K562 (cell line): ENCODE measurements at regions not wholly inside any gene's neighbourhood (a gene's known extent, or its start where the extent isn't known, plus 50 kb on each side); places are given as distances from the start of the nearest gene placed in this dataset.

Source experiments
- HNRNPLL ChIP-seq: fragments of 200-400 bp; formaldehyde crosslinking; IDR thresholded peaks from 2 replicates; pipeline ENCODE4 v1.6.1; 2017; ENCODE audit warnings: low read length, low read depth, mild to moderate bottlenecking; ENCODE audit not compliant: poor library complexity, severe bottlenecking
- MAFG ChIP-seq: fragments of 450-650 bp; conservative IDR thresholded peaks from 2 replicates; pipeline ENCODE4 v1.6.1; 2016; ENCODE audit warnings: missing genetic modification characterization, missing compliant biosample characterization
- ZNF347 ChIP-seq: fragments of 450-650 bp; formaldehyde crosslinking; IDR thresholded peaks from 2 replicates; pipeline ENCODE4 v1.4.0; 2020; ENCODE audit warnings: low read depth, mild to moderate bottlenecking, moderate library complexity
- ZNF408 ChIP-seq: fragments of 250-450 bp; sonication (Bioruptor Pico); IDR thresholded peaks from 2 replicates; pipeline ENCODE4 v1.4.0; 2020; ENCODE audit warnings: low read depth, mild to moderate bottlenecking, moderate library complexity
- ZNF586 ChIP-seq: fragments of 450-650 bp; formaldehyde crosslinking; conservative IDR thresholded peaks from 2 replicates; pipeline ENCODE4 v1.4.0; 2020; ENCODE audit warnings: mild to moderate bottlenecking, moderate library complexity
- TF ChIP-seq, protein P1 (sequence below), 3 experiments: fragments of 200-800 bp in 1 of 3; fragments of 250-450 bp in 1 of 3; fragments of 450-650 bp in 1 of 3; sonication (Bioruptor Pico) in 1 of 3; sonication (Bioruptor generic) in 1 of 3; formaldehyde crosslinking in 1 of 3; IDR thresholded peaks; 2 replicates each; pipeline versions ENCODE4 v1.6.1 to v1.8.0; 2016 to 2022; ENCODE audit warnings: mild to moderate bottlenecking in 2 of 3, missing genetic modification characterization in 2 of 3, missing compliant biosample characterization in 1 of 3, moderate library complexity in 1 of 3
- TF ChIP-seq, protein P2 (sequence below): sonication (generic); formaldehyde crosslinking; IDR thresholded peaks from 2 replicates; pipeline ENCODE4 v1.8.1; 2022; ENCODE audit warnings: missing genetic modification reagents
- TF ChIP-seq, protein P3 (sequence below): sonication (generic); formaldehyde crosslinking; IDR thresholded peaks from 2 replicates; pipeline ENCODE4 v1.8.1; 2023; ENCODE audit warnings: mild to moderate bottlenecking, missing genetic modification reagents

DNA sequence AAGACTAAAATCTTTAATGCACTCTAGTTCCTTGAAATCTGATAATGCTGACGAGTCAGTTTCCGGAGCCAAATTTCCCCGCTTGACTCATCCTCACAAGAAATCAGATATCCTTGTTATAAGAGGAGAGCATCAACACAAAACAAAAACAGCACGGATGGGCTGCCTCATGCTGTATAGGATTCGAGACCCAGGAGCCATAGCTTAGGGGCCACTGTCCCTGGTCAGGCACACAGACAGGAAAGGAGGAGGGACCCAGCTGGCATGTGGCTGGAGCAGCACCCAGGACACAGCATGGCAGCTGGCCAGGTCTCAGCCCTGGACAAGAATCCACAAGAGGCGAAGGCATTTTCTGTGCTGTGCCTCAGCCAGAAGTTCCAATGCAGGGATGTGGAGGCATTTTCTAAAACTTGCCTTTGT lies 110.2 kb upstream of the SPATA13 start (continued):
- no peak for TF ChIP-seq ZNF408
- TF ChIP-seq ZNF586 (CRISPR knock-in tag): no peak
- TF ChIP-seq ZNF347 (CRISPR knock-in tag): no peak
- TF ChIP-seq HNRNPLL: no peak
- TF ChIP-seq, protein P1, sequence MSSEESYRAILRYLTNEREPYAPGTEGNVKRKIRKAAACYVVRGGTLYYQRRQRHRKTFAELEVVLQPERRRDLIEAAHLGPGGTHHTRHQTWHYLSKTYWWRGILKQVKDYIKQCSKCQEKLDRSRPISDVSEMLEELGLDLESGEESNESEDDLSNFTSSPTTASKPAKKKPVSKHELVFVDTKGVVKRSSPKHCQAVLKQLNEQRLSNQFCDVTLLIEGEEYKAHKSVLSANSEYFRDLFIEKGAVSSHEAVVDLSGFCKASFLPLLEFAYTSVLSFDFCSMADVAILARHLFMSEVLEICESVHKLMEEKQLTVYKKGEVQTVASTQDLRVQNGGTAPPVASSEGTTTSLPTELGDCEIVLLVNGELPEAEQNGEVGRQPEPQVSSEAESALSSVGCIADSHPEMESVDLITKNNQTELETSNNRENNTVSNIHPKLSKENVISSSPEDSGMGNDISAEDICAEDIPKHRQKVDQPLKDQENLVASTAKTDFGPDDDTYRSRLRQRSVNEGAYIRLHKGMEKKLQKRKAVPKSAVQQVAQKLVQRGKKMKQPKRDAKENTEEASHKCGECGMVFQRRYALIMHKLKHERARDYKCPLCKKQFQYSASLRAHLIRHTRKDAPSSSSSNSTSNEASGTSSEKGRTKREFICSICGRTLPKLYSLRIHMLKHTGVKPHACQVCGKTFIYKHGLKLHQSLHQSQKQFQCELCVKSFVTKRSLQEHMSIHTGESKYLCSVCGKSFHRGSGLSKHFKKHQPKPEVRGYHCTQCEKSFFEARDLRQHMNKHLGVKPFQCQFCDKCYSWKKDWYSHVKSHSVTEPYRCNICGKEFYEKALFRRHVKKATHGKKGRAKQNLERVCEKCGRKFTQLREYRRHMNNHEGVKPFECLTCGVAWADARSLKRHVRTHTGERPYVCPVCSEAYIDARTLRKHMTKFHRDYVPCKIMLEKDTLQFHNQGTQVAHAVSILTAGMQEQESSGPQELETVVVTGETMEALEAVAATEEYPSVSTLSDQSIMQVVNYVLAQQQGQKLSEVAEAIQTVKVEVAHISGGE (CRISPR knock-in tag; IDR thresholded peaks at IDR 0.05): no peak
- TF ChIP-seq, protein P2, sequence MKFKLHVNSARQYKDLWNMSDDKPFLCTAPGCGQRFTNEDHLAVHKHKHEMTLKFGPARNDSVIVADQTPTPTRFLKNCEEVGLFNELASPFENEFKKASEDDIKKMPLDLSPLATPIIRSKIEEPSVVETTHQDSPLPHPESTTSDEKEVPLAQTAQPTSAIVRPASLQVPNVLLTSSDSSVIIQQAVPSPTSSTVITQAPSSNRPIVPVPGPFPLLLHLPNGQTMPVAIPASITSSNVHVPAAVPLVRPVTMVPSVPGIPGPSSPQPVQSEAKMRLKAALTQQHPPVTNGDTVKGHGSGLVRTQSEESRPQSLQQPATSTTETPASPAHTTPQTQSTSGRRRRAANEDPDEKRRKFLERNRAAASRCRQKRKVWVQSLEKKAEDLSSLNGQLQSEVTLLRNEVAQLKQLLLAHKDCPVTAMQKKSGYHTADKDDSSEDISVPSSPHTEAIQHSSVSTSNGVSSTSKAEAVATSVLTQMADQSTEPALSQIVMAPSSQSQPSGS: no peak
- TF ChIP-seq MAFG: peak; percentile 71
- TF ChIP-seq, protein P3, sequence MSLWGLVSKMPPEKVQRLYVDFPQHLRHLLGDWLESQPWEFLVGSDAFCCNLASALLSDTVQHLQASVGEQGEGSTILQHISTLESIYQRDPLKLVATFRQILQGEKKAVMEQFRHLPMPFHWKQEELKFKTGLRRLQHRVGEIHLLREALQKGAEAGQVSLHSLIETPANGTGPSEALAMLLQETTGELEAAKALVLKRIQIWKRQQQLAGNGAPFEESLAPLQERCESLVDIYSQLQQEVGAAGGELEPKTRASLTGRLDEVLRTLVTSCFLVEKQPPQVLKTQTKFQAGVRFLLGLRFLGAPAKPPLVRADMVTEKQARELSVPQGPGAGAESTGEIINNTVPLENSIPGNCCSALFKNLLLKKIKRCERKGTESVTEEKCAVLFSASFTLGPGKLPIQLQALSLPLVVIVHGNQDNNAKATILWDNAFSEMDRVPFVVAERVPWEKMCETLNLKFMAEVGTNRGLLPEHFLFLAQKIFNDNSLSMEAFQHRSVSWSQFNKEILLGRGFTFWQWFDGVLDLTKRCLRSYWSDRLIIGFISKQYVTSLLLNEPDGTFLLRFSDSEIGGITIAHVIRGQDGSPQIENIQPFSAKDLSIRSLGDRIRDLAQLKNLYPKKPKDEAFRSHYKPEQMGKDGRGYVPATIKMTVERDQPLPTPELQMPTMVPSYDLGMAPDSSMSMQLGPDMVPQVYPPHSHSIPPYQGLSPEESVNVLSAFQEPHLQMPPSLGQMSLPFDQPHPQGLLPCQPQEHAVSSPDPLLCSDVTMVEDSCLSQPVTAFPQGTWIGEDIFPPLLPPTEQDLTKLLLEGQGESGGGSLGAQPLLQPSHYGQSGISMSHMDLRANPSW (CRISPR knock-in tag): no peak
